ENCODE measurements at regions not wholly inside any gene's neighbourhood (a gene's known extent, or its start where the extent isn't known, plus 50 kb on each side); places are given as distances from the start of the nearest gene placed in this dataset.
"Not testable (repeated sequence)": the region's sequence is repeated elsewhere in the genome, so short reads cannot be mapped to it uniquely, and the experiment has no call there.

- DNase-seq, result no peak
Measured at GRCh38 chrY:26638063-26638462, 1016.1 kb downstream of the CDY1 start.

GRCh38 chrY:26645856-26646255, 1023.9 kb downstream of the CDY1 start:
- not testable (repeated sequence) for DNase-seq

- DNase-seq, result not testable (repeated sequence)
Measured at GRCh38 chrY:26648240-26648639, 1026.3 kb downstream of the CDY1 start.

GRCh38 chrY:26664245-26664644, 1042.3 kb downstream of the CDY1 start:
- DNase-seq, result not testable (repeated sequence)

GRCh38 chrY:26666691-26667090, 1044.8 kb downstream of the CDY1 start:
- DNase-seq, result not testable (repeated sequence)

GRCh38 chrY:26669243-26669642, 1047.3 kb downstream of the CDY1 start:
- DNase-seq, result not testable (repeated sequence)

- peak; percentile 5 for DNase-seq
Measured at GRCh38 chrY:26670360-26670871, 1048.5 kb downstream of the CDY1 start.

GRCh38 chrY:26670881-26671879, 1049.3 kb downstream of the CDY1 start:
- DNase-seq, result peak; percentile 23
